ENCODE measurements at regions not wholly inside any gene's neighbourhood (a gene's known extent, or its start where the extent isn't known, plus 50 kb on each side); places are given as distances from the start of the nearest gene placed in this dataset.

- CTCF ChIA-PET = no interaction called here
- TF ChIP-seq CTBP1 (IDR thresholded peaks at IDR 0.05; ENCODE audit: borderline replicate concordance) (no peak), LEF1 (IDR thresholded peaks at IDR 0.05; ENCODE audit: borderline replicate concordance) (no peak), HDGF (IDR thresholded peaks at IDR 0.05; ENCODE audit: borderline replicate concordance) (no peak), ELF4 (IDR thresholded peaks at IDR 0.05) (no peak), BHLHE40 (IDR thresholded peaks at IDR 0.05; ENCODE audit: borderline replicate concordance) (no peak), FOXA1 (IDR thresholded peaks at IDR 0.05) (no peak), SP1 (IDR thresholded peaks at IDR 0.05) (no peak), FOXM1 (IDR thresholded peaks at IDR 0.05; ENCODE audit: borderline replicate concordance) (no peak), SUZ12 (IDR thresholded peaks at IDR 0.05) (no peak), NFRKB (IDR thresholded peaks at IDR 0.05) (no peak), ARNT (IDR thresholded peaks at IDR 0.05) (no peak), ZNF384 (IDR thresholded peaks at IDR 0.05) (no peak), L3MBTL2 (conservative IDR thresholded peaks at IDR 0.05) (no peak), TARDBP (IDR thresholded peaks at IDR 0.05) (no peak), FOXK2 (IDR thresholded peaks at IDR 0.05) (no peak)
- TF ChIP-seq, protein P1, sequence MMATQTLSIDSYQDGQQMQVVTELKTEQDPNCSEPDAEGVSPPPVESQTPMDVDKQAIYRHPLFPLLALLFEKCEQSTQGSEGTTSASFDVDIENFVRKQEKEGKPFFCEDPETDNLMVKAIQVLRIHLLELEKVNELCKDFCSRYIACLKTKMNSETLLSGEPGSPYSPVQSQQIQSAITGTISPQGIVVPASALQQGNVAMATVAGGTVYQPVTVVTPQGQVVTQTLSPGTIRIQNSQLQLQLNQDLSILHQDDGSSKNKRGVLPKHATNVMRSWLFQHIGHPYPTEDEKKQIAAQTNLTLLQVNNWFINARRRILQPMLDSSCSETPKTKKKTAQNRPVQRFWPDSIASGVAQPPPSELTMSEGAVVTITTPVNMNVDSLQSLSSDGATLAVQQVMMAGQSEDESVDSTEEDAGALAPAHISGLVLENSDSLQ (IDR thresholded peaks at IDR 0.05) = no peak
- POLR2A ChIA-PET = no interaction called here
- DNase-seq (ENCODE audit: extremely low spot score) = no peak
Measured at GRCh38 chr1:219792337-219793021, 135.9 kb downstream of the SLC30A10 start.

GRCh38 chr1:219791766-219792165 lies 136.6 kb downstream of the SLC30A10 start:
- no peak for DNase-seq (ENCODE audit: extremely low spot score)
- ChIA-PET CTCF (no interaction called here), POLR2A (no interaction called here)
- TF ChIP-seq LEF1 (IDR thresholded peaks at IDR 0.05; ENCODE audit: borderline replicate concordance) (no peak), TARDBP (IDR thresholded peaks at IDR 0.05) (no peak), ARNT (IDR thresholded peaks at IDR 0.05) (no peak), FOXK2 (IDR thresholded peaks at IDR 0.05) (no peak), NFRKB (IDR thresholded peaks at IDR 0.05) (no peak), ZNF384 (IDR thresholded peaks at IDR 0.05) (no peak), ELF4 (IDR thresholded peaks at IDR 0.05) (no peak), CTBP1 (IDR thresholded peaks at IDR 0.05; ENCODE audit: borderline replicate concordance) (no peak), BHLHE40 (IDR thresholded peaks at IDR 0.05; ENCODE audit: borderline replicate concordance) (no peak), FOXM1 (IDR thresholded peaks at IDR 0.05; ENCODE audit: borderline replicate concordance) (no peak), FOXA1 (IDR thresholded peaks at IDR 0.05) (no peak), HDGF (IDR thresholded peaks at IDR 0.05; ENCODE audit: borderline replicate concordance) (no peak), SP1 (IDR thresholded peaks at IDR 0.05) (no peak), SUZ12 (IDR thresholded peaks at IDR 0.05) (no peak)
- TF ChIP-seq, protein P1 (IDR thresholded peaks at IDR 0.05) = no peak

- no peak for DNase-seq (ENCODE audit: extremely low spot score)
- TF ChIP-seq ARNT (IDR thresholded peaks at IDR 0.05) (no peak), BHLHE40 (IDR thresholded peaks at IDR 0.05; ENCODE audit: borderline replicate concordance) (no peak), TARDBP (IDR thresholded peaks at IDR 0.05) (no peak), FOXK2 (IDR thresholded peaks at IDR 0.05) (no peak), ZNF384 (IDR thresholded peaks at IDR 0.05) (no peak), SP1 (IDR thresholded peaks at IDR 0.05) (no peak), HDGF (IDR thresholded peaks at IDR 0.05; ENCODE audit: borderline replicate concordance) (no peak), FOXM1 (IDR thresholded peaks at IDR 0.05; ENCODE audit: borderline replicate concordance) (no peak), FOXA1 (IDR thresholded peaks at IDR 0.05) (no peak), NFRKB (IDR thresholded peaks at IDR 0.05) (no peak)
- TF ChIP-seq, protein P1 (IDR thresholded peaks at IDR 0.05) = no peak
- ChIA-PET POLR2A (no interaction called here), CTCF (no interaction called here)
Measured at GRCh38 chr1:219790834-219791615, 137.3 kb downstream of the SLC30A10 start.

DNA sequence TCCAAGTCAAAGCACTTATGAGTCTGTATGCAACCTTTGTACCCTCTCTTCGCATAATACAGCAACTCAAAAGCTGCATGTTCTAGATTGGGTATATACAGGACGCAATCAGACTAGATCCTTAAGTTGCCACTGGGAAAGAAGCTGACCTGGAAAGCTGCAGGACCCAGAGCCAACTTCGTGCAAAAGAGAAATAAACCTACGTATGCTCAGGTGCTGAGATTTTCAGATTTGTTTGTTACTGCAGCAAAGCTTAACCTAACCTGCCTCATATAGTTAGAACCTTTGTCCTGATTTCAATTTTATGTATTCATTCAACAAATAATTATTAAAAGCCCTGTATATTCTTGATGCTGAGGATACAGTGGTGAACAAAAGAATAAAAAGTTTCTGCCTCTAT lies 139.7 kb downstream of the SLC30A10 start:
- CTCF ChIA-PET = no interaction called here
- no peak for TF ChIP-seq ZNF384 (IDR thresholded peaks at IDR 0.05)
- TF ChIP-seq HDGF (IDR thresholded peaks at IDR 0.05; ENCODE audit: borderline replicate concordance) = no peak
- no peak for TF ChIP-seq FOXM1 (IDR thresholded peaks at IDR 0.05; ENCODE audit: borderline replicate concordance)
- TF ChIP-seq L3MBTL2 (conservative IDR thresholded peaks at IDR 0.05) = no peak
- POLR2A ChIA-PET = no interaction called here
- no peak for DNase-seq (ENCODE audit: extremely low spot score)

DNA sequence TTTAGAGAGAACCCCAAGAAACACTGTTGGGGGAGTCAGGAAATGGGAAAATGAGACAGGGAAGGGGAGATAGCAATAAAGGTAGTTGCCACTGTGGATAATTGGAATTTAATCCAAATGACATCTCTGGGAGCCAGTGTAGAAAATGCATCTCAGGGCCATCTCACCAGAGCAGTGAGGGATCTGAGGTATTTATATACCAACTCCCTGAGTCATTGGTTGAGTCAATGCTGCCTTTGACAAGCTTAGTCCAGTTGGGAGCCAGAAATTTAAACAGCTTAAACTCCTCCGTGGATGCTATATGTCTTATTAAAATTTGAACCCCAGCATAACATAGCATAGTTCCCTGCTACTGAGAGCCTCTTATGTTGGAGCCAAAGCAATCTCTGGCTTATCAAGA lies 140.3 kb downstream of the SLC30A10 start:
- ChIA-PET CTCF (no interaction called here), POLR2A (no interaction called here)
- no peak for DNase-seq (ENCODE audit: extremely low spot score)
- TF ChIP-seq L3MBTL2 (conservative IDR thresholded peaks at IDR 0.05) (no peak), FOXM1 (IDR thresholded peaks at IDR 0.05; ENCODE audit: borderline replicate concordance) (no peak), CTBP1 (IDR thresholded peaks at IDR 0.05; ENCODE audit: borderline replicate concordance) (no peak), ELF4 (IDR thresholded peaks at IDR 0.05) (no peak), ZNF384 (IDR thresholded peaks at IDR 0.05) (no peak), HDGF (IDR thresholded peaks at IDR 0.05; ENCODE audit: borderline replicate concordance) (no peak), SP1 (IDR thresholded peaks at IDR 0.05) (no peak), NFRKB (IDR thresholded peaks at IDR 0.05) (no peak), TARDBP (IDR thresholded peaks at IDR 0.05) (no peak), FOXA1 (IDR thresholded peaks at IDR 0.05) (no peak), LEF1 (IDR thresholded peaks at IDR 0.05; ENCODE audit: borderline replicate concordance) (no peak), ARNT (IDR thresholded peaks at IDR 0.05) (no peak)
- TF ChIP-seq, protein P1 (IDR thresholded peaks at IDR 0.05) = no peak

Measured in HEK293T (cell line).